Esophagus squamous epithelium (tissue), 5 donors: ENCODE measurements at regions not wholly inside any gene's neighbourhood (a gene's known extent, or its start where the extent isn't known, plus 50 kb on each side); places are given as distances from the start of the nearest gene placed in this dataset.

Experiments
- DNase-seq: peaks from one replicate; lab custom pipeline; 2025; lab: John Stamatoyannopoulos, UW
- H3K27ac ChIP-seq, 4 donors: fragments of 200-600 bp; sonication (generic); one replicate each; pipeline ENCODE4 v1.5.1; 2016 to 2019; ENCODE audit warnings: mild to moderate bottlenecking in 1 of 4
- H3K27me3 ChIP-seq, 4 donors: fragments of 200-600 bp; sonication (generic); 1 replicate in 3 of 4; 2 replicates in 1 of 4; pipeline versions ENCODE4 v1.5.1 to v1.6.0; 2017 to 2021; ENCODE audit warnings: antibody characterized with exemption in 1 of 4
- H3K36me3 ChIP-seq, 3 donors: fragments of 200-600 bp; sonication (generic); one replicate each; pipeline ENCODE4 v1.5.1; 2016 to 2019
- H3K4me1 ChIP-seq, 3 donors: fragments of 200-600 bp; sonication (generic); one replicate each; pipeline ENCODE4 v1.5.1; 2017 to 2019
- H3K4me3 ChIP-seq, 4 donors: fragments of 200-600 bp; sonication (generic); 1 replicate in 3 of 4; 2 replicates in 1 of 4; pipeline ENCODE4 v1.5.1; 2016 to 2019; ENCODE audit warnings: mild to moderate bottlenecking in 2 of 4, moderate library complexity in 1 of 4
- H3K9me3 ChIP-seq, 3 donors: fragments of 200-600 bp; sonication (generic); one replicate each; pipeline ENCODE4 v1.5.1; 2016 to 2019
- POLR2A ChIP-seq, 4 donors: fragments of 450-650 bp; IDR thresholded peaks; one replicate each; pipeline ENCODE4 v1.6.1; 2017; ENCODE audit warnings: antibody characterized with exemption in 4 of 4, mild to moderate bottlenecking in 4 of 4, moderate library complexity in 3 of 4
- WGBS, 2 donors: methylation state at CpG; one replicate each; pipeline ENCODE4 v1.1.5; 2018; 5-methylcytosine and 5-hydroxymethylcytosine counted together
- intact Hi-C: fragments of 100-400 bp; cut with DNase I; formaldehyde crosslinking; loops from one replicate; pipeline ENCODE4 v1.15.0; 2022
- TF ChIP-seq, protein P1 (sequence below), 6 experiments: fragments of 450-650 bp in 4 of 6; fragments of 200-600 bp in 2 of 6; sonication (generic) in 2 of 6; IDR thresholded peaks; one replicate each; pipeline ENCODE4 v1.5.1; 2016 to 2019; ENCODE audit warnings: antibody characterized with exemption in 6 of 6, mild to moderate bottlenecking in 4 of 6, moderate library complexity in 4 of 6
- donor health status: DM: yes; HTN: yes; CAD: no.

DNA sequence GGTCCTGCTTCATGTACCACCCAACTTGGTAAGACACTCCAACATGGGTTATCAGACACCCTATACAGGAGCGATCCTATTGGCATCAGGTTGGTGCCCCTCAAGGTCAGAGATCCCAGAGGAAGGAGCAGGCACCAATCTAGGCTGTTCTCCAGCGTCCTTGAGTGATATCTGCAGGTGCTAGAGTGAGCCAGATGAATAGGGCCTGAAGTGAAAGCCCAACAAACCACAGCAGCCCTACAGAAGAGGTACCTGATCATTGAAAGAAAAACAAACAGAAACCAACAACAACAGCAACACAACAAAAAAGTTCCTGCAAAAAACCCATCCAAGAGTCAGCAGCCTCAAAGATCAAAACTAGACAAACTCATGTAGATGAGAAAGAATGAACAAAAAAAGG, 584.8 kb downstream of the HINT1 start:
- intact Hi-C loops = no loop called here
- TF ChIP-seq, protein P1, sequence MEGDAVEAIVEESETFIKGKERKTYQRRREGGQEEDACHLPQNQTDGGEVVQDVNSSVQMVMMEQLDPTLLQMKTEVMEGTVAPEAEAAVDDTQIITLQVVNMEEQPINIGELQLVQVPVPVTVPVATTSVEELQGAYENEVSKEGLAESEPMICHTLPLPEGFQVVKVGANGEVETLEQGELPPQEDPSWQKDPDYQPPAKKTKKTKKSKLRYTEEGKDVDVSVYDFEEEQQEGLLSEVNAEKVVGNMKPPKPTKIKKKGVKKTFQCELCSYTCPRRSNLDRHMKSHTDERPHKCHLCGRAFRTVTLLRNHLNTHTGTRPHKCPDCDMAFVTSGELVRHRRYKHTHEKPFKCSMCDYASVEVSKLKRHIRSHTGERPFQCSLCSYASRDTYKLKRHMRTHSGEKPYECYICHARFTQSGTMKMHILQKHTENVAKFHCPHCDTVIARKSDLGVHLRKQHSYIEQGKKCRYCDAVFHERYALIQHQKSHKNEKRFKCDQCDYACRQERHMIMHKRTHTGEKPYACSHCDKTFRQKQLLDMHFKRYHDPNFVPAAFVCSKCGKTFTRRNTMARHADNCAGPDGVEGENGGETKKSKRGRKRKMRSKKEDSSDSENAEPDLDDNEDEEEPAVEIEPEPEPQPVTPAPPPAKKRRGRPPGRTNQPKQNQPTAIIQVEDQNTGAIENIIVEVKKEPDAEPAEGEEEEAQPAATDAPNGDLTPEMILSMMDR (IDR thresholded peaks at IDR 0.05) = no peak
- no peak for TF ChIP-seq POLR2A (IDR thresholded peaks at IDR 0.05)
- 58 to 65% methylated on average over 2 of the region's 2 CpGs for WGBS, 2 donors
- no peaks in the 10 kb centered on the region for H3K36me3 ChIP-seq
- no peak overlapping the region for H3K27ac ChIP-seq
- no peaks in the 10 kb centered on the region for H3K27me3 ChIP-seq
- H3K9me3 ChIP-seq = no peaks in the 10 kb centered on the region
- no peaks in the 10 kb centered on the region for H3K4me1 ChIP-seq
- no peak overlapping the region for H3K4me3 ChIP-seq
- no peak for DNase-seq

DNA sequence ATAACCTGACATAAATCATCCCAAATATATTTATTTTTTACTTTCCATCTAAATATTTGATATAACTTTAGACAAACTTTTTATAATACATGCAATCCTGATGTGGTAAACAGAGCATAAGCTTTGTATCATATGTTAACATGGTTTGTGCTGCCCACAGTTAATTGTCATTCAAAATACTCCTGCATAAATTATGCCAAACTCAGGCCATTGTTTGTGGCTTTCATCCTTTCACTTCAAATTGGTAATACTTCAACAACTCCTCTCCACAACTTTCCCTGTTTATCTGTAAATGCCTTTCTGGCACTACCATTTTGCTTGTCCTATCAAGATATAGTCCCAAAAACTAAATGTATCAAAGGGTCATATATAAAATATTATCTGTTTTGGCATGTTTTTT, 586.7 kb downstream of the HINT1 start:
- TF ChIP-seq, protein P1 (IDR thresholded peaks at IDR 0.05) = no peak
- no peak for TF ChIP-seq POLR2A (IDR thresholded peaks at IDR 0.05)
- intact Hi-C loops = no loop called here
- H3K27ac ChIP-seq = no peak overlapping the region

DNA sequence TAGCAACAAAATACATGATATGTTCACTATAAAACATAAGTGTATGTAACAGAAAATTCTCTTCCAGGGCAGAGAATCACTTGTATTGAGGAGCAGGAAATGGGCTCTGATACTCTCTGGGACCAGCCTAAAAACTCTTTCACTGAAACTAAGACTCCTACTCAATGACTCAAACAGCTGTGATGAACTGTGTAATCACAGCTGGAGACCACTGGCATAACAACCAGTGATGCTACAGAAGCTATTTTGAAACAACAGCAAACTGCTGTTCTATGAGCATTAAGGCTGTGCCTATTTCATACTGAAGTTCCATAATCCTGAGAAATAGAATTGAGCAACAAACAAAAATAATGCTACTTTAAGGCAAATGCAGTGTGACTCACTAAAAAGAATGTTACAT, 594.0 kb downstream of the HINT1 start:
- no peak for DNase-seq
- Histone ChIP-seq H3K9me3 (no peaks in the 10 kb centered on the region), H3K4me3 (no peak overlapping the region)

More for the DNA sequence above, 586.7 kb downstream of the HINT1 start:
- no peaks in the 10 kb centered on the region for H3K9me3 ChIP-seq
- no peaks in the 10 kb centered on the region for H3K4me1 ChIP-seq
- H3K27me3 ChIP-seq = no peaks in the 10 kb centered on the region
- H3K36me3 ChIP-seq = no peaks in the 10 kb centered on the region
- DNase-seq = no peak
- no peak overlapping the region for H3K4me3 ChIP-seq

DNA sequence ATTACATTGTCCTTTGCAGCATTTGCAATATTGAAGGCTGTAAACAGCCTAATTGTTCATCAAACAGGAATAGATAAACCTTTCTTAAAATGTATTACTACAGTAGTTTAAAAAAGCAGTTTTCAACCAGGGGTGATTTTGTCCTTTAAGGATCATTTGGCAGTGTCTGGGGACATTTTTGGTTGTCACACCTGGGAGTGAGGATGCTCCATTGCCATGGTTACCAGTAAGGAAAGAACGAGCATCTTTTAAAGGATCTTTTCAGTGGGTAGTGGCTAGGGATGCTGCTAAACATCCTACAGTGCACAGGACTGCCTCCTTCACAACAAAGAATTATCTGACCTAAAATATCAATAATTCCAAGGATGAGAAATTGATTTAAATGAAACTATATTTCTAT, 596.3 kb downstream of the HINT1 start:
- H3K9me3 ChIP-seq = no peaks in the 10 kb centered on the region
- H3K36me3 ChIP-seq = no peaks in the 10 kb centered on the region
- no peak overlapping the region for H3K27ac ChIP-seq
- no peak for DNase-seq
- H3K4me3 ChIP-seq = no peak overlapping the region
- no peaks in the 10 kb centered on the region for H3K27me3 ChIP-seq
- intact Hi-C loops = no loop called here
- WGBS, 2 donors = 73 to 92% methylated on average over 1 of the region's 1 CpG
- no peaks in the 10 kb centered on the region for H3K4me1 ChIP-seq
- TF ChIP-seq, protein P1 (IDR thresholded peaks at IDR 0.05) = no peak
- TF ChIP-seq POLR2A (IDR thresholded peaks at IDR 0.05) = no peak

More for the DNA sequence above, 594.0 kb downstream of the HINT1 start:
- Histone ChIP-seq H3K36me3 (no peaks in the 10 kb centered on the region), H3K4me1 (no peaks in the 10 kb centered on the region), H3K27ac (no peak overlapping the region), H3K27me3 (no peaks in the 10 kb centered on the region)
- TF ChIP-seq POLR2A (IDR thresholded peaks at IDR 0.05) = no peak
- TF ChIP-seq, protein P1 (IDR thresholded peaks at IDR 0.05) = no peak
- intact Hi-C loops = no loop called here

DNA sequence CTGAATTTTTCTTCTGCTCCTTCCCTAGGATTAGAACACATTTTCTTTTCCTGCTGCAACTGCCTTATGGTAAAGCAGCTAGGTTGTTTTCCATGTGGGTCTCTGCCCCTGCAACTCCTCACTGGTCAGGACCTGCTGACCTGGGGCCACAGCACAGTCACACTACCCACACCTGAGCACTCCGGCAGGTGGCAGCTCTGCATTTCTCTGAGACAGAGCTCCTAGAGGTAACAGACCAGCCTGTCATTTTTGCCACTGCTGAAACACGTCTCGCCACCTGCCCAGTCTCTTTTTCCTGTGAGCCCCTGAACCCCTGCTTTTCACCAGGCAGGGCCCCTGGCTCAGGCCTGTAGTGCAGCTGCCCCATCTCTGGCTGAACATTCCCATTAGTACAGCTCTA, 609.6 kb downstream of the HINT1 start:
- H3K36me3 ChIP-seq = no peaks in the 10 kb centered on the region
- H3K9me3 ChIP-seq = no peaks in the 10 kb centered on the region
- 60 to 83% methylated on average over 1 to 3 of the region's 3 CpGs for WGBS, 2 donors

More for the DNA sequence above, 609.6 kb downstream of the HINT1 start:
- Histone ChIP-seq H3K27me3 (no peaks in the 10 kb centered on the region), H3K27ac (no peak overlapping the region), H3K4me1 (no peaks in the 10 kb centered on the region), H3K4me3 (no peak overlapping the region)
- intact Hi-C loops = no loop called here
- TF ChIP-seq, protein P1 (IDR thresholded peaks at IDR 0.05) = no peak
- no peak for TF ChIP-seq POLR2A (IDR thresholded peaks at IDR 0.05)
- DNase-seq = no peak
